Natural killer cell treated with Interleukin-12 subunit alpha and Interleukin-12 subunit beta and Interleukin-15 and Interleukin-18, amount 100 ng/mL, for 72 hours (primary cell): ENCODE measurements at regions not wholly inside any gene's neighbourhood (a gene's known extent, or its start where the extent isn't known, plus 50 kb on each side); places are given as distances from the start of the nearest gene placed in this dataset.
A peak's percentile ranks its signal among the peaks of the same experiment; 100 is the strongest.
"Not testable (repeated sequence)": the region's sequence is repeated elsewhere in the genome, so short reads cannot be mapped to it uniquely, and the experiment has no call there.

Experiments
- ATAC-seq, 2 donors: fragments of 150-1000 bp; cut with Tn5 transposase in 1 of 2; sonication (Bioruptor Pico), chemical (Tn5 transposase) in 1 of 2; 2 replicates each; pipeline ENCODE4 v1.10.0; 2021
- DNase-seq: peaks from one replicate; pipeline ENCODE4 v3.0.0; 2022; ENCODE audit warnings: low spot score
- H3K27ac Mint-ChIP-seq, 2 donors: 1 replicate in 1 of 2; 2 replicates in 1 of 2; pipeline ENCODE4 v1.8.0; 2022; ENCODE audit warnings: mixed read lengths in 2 of 2, mild to moderate bottlenecking in 1 of 2, moderate library complexity in 1 of 2
- H3K27me3 Mint-ChIP-seq, 2 donors: 1 replicate in 1 of 2; 2 replicates in 1 of 2; pipeline ENCODE4 v1.8.0; 2022; ENCODE audit warnings: mixed read lengths in 2 of 2
- H3K36me3 Mint-ChIP-seq: one replicate; pipeline ENCODE4 v1.8.0; 2022; ENCODE audit warnings: mixed read lengths
- H3K4me1 Mint-ChIP-seq, 2 donors: 1 replicate in 1 of 2; 2 replicates in 1 of 2; pipeline ENCODE4 v1.8.0; 2022; ENCODE audit warnings: low read depth in 2 of 2, mixed read lengths in 2 of 2, mild to moderate bottlenecking in 1 of 2
- H3K4me3 Mint-ChIP-seq: one replicate; pipeline ENCODE4 v1.8.0; 2022; ENCODE audit warnings: mixed read lengths
- H3K9me3 Mint-ChIP-seq: 2 replicates; pipeline ENCODE4 v1.8.0; 2022; ENCODE audit warnings: mixed read lengths

DNA sequence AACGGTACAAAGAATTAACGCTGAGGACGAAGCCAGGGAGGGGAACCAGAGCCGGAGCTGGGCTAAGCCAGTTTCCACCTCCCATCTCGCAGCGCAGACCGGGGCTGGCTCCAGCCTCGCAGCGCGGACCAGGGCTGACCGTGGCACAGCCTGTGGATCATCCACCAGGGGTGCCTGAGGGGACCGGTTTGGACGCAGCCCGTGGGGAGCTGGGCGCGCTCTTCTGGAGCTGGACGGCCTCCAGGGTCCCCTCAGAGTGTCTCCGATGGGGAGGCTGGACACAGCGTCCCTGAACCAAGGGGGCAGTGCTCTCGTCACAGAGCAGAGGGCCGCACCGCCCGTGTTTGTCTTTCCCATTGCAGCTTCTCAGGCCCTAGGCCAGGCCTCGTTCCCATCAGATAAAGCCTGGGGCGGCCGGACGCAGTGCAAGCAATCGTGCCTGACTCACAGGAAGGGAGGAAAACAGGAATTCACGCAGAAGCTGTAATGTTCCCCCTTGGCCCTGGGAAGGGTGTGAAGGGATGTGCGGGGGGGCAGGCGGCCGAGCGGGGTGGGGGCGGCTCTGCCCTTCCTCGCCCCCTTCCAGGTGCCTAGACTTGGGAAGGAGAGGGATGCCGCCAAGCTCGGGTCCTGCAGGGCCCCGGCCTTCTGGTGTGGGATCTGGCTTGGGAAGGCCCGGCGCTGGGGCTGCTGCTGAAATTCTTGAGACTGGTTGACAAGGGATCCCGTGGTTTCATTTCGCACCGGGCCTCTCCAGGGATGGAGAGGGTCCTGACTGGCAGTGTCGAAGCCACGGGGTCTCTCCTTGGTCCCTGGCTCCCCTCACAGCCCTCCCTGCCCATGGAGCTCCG, 148.1 kb upstream of the ZNF469 start:
- not testable (repeated sequence) for ATAC-seq, H3K27me3 Mint-ChIP-seq, H3K4me3 Mint-ChIP-seq, H3K36me3 Mint-ChIP-seq, DNase-seq, H3K4me1 Mint-ChIP-seq, H3K9me3 Mint-ChIP-seq, H3K27ac Mint-ChIP-seq

DNA sequence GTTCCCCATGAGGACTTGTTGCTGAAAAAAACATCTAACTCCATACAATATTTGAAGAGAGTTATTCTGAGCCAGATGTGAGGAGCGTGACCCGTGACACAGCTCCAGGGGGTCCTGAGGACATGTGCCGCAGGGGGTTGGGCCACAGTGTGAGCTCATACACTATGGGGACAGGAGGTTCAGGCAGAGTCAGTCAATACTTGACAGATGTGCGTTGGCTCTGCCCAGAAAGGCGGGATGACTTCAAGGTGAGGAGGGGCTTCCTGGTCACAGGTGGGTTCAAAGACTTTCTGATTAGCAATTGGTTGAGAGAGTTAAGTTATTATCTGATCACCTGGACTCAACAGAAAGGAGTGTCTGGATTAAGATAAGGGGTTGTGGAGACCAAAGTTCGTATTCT, 147.1 kb upstream of the ZNF469 start:
- H3K36me3 Mint-ChIP-seq, H3K27ac Mint-ChIP-seq, H3K9me3 Mint-ChIP-seq, ATAC-seq, DNase-seq, H3K4me1 Mint-ChIP-seq, H3K4me3 Mint-ChIP-seq, H3K27me3 Mint-ChIP-seq: not testable (repeated sequence)

DNA sequence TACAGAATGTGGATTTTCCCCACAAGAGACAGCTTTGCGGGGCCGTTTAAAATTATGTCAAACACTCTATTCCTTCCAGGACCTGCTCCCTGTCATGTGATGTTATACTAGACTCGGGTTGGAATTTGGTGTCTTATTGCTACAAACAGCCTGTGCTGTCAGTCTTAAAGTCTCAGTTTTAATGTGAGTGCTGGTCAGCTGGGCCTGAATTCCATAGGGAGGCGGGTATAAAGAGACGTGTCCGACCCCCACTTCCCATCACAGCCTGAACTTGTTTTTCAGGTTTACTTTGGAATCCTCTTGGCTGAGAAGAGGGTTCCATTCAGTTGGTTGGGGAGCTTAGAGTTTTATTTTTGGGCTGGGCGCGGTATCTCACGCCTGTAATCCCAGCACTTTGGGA, 146.5 kb upstream of the ZNF469 start:
- not testable (repeated sequence) for H3K9me3 Mint-ChIP-seq, H3K27ac Mint-ChIP-seq, ATAC-seq, H3K4me1 Mint-ChIP-seq, H3K27me3 Mint-ChIP-seq, H3K4me3 Mint-ChIP-seq, H3K36me3 Mint-ChIP-seq, DNase-seq

DNA sequence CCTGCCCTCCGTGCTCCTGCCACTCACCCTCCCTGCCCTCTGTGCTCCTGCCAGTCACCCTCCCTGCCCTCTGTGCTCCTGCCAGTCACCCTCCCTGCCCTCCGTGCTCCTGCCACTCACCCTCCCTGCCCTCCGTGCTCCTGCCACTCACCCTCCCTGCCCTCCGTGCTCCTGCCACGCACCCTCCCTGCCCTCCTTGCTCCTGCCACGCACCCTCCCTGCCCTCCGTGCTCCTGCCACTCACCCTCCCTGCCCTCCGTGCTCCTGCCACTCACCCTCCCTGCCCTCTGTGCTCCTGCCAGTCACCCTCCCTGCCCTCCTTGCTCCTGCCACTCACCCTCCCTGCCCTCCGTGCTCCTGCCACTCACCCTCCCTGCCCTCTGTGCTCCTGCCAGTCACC, 145.4 kb upstream of the ZNF469 start:
- not testable (repeated sequence) for DNase-seq, H3K27me3 Mint-ChIP-seq, H3K4me1 Mint-ChIP-seq, H3K27ac Mint-ChIP-seq, H3K4me3 Mint-ChIP-seq, H3K9me3 Mint-ChIP-seq, H3K36me3 Mint-ChIP-seq, ATAC-seq

DNA sequence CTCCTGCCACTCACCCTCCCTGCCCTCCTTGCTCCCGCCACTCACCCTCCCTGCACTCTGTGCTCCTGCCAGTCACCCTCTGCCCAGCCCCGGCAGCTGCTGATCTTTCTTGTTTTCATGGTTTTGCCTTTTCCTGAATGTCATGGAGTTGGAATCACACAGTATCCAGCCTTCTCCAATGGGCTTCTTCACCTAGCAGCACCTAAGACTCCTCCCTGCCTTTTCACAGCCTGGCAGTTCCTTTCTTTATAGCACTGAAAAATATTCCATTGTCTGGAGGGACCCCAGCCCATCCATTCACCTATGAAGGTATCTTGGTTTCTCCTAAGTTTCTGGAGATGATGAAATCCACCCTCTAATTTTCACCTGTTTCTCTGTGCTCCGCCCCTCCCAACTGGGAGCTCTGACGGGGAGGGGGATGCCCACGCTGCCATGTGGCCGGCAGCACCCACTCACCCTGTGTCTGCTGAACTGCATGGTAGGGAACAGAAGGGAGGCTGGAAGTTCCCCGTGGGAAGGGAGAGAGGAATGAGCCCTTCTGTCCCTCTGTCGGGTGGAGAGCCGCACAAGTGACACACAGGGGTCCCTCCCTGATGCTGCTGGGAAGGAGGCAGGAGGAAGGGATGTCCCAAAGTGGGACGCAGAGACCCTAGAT, 144.9 kb upstream of the ZNF469 start:
- H3K4me1 Mint-ChIP-seq, DNase-seq, H3K27me3 Mint-ChIP-seq, H3K9me3 Mint-ChIP-seq, H3K4me3 Mint-ChIP-seq, H3K36me3 Mint-ChIP-seq, H3K27ac Mint-ChIP-seq, ATAC-seq: not testable (repeated sequence)

DNA sequence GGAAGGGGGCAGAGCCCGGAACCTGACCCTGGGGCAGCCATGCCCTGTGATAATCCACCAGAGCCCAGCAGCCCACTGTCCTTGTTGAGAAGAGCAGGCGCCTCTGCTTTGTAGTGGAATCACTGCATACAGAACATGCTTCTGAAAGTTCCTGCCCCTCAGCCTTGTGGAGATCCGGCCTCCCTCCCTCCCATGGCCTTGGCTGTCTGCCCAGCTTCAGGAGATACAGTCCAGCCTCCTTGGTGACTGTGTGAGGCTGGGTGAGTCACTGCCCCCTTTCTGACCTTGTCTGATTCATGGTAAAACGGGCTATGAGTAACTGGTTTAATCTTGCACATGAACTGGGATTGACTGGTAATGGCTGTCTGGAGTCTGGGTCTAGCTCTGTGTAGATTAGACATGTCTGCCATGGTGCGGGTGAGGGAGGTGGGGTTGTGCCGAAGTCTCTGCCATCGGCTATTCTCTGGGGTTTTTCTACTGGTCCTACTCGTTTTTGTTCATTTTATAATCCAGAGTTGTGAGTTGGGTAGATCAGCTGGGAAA, 144.0 kb upstream of the ZNF469 start:
- DNase-seq, H3K9me3 Mint-ChIP-seq, H3K27ac Mint-ChIP-seq, H3K4me1 Mint-ChIP-seq, H3K4me3 Mint-ChIP-seq, H3K36me3 Mint-ChIP-seq: not testable (repeated sequence)
- peaks cover 10% of the 10 kb centered on the region in 2 donors for H3K27me3 Mint-ChIP-seq
- ATAC-seq = peak; percentile 83 to 89

DNA sequence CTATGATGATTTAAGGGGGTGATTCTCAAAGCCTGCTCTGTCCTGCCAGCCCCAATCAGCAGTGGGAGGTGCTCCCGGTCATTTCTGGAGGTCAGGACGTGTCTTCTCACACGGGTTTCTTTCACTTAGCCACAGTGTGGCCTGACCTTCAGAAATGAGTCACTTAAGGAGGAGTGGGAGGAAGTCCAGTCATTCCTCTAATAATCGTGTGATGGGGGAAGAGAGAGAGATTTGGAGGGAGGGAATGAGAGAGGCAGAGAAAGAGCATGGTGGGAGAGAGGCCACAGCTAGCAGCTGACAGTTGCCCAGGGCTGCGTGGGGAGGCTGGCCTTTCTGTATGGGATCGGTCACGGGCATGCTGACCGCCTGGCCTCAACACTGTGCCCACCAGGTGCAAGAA, 142.6 kb upstream of the ZNF469 start:
- H3K4me1 Mint-ChIP-seq, H3K9me3 Mint-ChIP-seq, H3K4me3 Mint-ChIP-seq, H3K36me3 Mint-ChIP-seq, H3K27ac Mint-ChIP-seq, DNase-seq: not testable (repeated sequence)
- peak; percentile 24 to 50 for ATAC-seq
- H3K27me3 Mint-ChIP-seq = peaks cover 12 to 22% of the 10 kb centered on the region in 2 donors

DNA sequence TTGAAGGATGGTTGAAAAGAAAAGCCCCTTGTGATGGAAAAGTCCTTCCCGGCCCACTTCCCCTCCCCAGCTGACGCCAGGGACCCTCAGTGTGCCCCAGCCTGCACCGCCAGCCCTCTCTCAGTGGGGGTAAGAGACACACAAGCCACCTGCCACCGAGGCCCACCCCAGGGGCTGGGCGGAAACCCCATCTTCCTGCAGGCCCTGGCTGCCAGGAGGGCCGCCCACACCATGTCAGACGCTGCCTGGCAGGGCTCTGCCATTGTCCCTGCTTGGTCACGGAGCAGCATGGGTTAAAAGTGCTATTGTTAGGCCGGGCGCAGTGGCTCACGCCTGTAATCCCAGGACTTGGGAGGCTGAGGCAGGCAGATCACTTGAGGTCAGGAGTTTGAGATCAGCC, 142.0 kb upstream of the ZNF469 start:
- H3K4me1 Mint-ChIP-seq, H3K27ac Mint-ChIP-seq, H3K9me3 Mint-ChIP-seq, DNase-seq, H3K4me3 Mint-ChIP-seq, H3K36me3 Mint-ChIP-seq, ATAC-seq: not testable (repeated sequence)
- H3K27me3 Mint-ChIP-seq = peaks cover 12 to 22% of the 10 kb centered on the region in 2 donors

DNA sequence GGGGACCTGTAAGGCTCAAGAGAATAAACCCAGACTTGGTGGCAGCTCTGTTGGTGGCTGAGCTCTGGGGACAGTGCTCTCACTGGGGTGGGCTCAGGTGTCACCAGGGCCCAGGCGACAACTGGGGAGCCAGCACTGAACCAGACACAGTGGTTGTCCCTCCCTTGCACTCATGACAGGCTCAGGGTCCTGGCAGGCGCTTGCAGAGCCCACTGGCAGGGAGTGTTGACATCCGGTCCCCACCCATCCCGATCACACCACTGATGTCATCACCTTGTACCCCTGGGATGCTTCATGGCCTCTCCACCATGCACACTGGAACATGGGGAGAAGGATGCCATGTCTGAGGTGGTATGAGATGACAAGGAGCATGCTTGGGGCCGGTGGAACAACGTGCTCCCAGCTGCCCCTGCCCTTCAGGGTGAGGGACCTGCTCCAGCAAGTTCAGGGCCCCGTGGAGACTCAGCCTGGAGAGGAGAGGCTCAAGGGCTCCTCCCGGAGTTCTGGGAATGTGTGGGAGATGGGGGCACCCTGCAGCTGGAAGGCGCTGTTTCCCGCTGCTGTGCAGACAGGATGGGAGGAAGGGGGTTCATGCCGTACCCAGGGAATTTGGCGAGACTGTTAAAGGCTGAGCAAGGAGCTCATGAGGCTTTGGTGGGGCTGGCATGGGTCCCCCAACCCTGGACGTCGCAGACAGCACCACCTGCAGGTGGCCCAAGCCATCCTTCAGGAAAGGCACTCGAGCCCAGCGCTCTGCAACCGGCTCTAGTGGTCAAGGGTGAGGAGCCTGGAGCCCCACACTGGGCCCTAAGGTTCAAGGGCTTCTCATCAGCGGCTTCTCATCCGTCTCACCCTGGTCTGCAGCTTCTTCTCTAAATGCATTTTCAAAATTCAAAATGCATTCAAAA, 141.1 kb upstream of the ZNF469 start:
- not testable (repeated sequence) for ATAC-seq, H3K4me1 Mint-ChIP-seq, H3K27ac Mint-ChIP-seq, H3K4me3 Mint-ChIP-seq, DNase-seq, H3K9me3 Mint-ChIP-seq, H3K36me3 Mint-ChIP-seq
- H3K27me3 Mint-ChIP-seq = peaks cover 12 to 22% of the 10 kb centered on the region in 2 donors

DNA sequence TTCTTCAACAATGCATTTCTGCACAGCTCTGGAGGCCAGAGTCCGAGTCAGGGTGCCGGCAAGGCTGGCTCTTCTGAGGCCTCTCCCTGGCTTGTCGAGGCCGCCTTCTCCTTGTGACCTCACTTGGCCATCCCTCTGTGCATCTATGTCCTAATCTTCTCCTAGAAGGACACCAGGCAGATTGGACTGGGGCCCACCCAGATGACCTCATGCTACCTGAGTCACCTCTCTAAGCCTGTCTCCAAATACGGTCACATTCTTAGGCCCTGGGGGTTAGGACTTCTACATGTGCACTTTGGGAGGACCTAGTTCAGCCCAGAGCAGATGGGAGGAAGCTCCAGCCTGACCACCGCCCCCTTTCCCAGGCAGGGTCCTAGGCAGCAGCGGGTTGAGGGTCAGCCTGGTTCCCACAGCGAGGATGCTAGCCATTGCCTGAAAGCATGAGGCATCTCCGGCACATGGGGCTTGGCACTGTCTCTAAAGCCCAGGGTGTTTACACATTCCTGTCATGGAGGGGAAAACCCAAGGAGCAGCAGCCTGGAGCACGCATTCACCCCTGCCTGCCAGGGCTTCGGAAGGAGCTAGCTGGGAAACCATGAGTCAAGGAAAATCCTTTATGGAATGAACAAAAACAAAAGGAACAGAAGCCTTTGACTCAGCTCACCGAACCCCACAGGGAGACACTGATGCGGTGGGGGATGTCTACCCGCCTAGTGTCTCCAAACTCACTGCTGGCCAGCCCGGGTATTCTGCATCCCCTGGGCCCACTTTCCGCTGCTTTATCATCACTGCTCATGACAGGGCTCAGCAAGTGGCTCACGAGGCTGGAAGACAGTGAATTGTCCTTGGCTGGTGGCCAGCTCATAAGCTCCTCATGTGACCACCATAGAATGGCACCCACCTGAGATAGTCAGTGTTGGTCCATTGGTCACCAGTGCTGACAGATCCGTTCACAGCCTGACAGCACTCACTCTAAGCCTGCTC, 140.2 kb upstream of the ZNF469 start:
- H3K36me3 Mint-ChIP-seq, H3K27ac Mint-ChIP-seq, H3K4me3 Mint-ChIP-seq, H3K9me3 Mint-ChIP-seq, ATAC-seq, H3K4me1 Mint-ChIP-seq, DNase-seq: not testable (repeated sequence)
- H3K27me3 Mint-ChIP-seq = peaks cover 12 to 20% of the 10 kb centered on the region in 2 donors

DNA sequence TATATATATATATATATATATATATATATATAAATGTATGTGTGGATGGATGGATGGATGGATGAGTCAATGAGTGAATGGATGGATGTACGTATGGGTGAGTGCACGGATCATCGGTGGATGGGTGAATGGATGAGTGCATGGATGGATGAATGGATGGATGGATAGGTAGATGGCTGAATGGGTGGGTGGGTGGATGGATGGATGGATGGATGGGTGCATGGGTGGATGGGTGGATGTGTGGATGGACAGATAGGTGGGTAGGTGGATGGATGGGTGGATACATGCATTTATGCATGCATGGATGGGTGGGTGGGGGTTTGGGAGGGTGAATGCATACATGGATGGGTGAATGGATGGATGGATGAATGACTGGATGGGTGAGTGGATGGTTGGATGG, 138.8 kb upstream of the ZNF469 start:
- not testable (repeated sequence) for H3K4me3 Mint-ChIP-seq, H3K4me1 Mint-ChIP-seq, H3K36me3 Mint-ChIP-seq, ATAC-seq, DNase-seq, H3K27ac Mint-ChIP-seq, H3K9me3 Mint-ChIP-seq
- peaks cover 7 to 15% of the 10 kb centered on the region in 2 donors for H3K27me3 Mint-ChIP-seq

DNA sequence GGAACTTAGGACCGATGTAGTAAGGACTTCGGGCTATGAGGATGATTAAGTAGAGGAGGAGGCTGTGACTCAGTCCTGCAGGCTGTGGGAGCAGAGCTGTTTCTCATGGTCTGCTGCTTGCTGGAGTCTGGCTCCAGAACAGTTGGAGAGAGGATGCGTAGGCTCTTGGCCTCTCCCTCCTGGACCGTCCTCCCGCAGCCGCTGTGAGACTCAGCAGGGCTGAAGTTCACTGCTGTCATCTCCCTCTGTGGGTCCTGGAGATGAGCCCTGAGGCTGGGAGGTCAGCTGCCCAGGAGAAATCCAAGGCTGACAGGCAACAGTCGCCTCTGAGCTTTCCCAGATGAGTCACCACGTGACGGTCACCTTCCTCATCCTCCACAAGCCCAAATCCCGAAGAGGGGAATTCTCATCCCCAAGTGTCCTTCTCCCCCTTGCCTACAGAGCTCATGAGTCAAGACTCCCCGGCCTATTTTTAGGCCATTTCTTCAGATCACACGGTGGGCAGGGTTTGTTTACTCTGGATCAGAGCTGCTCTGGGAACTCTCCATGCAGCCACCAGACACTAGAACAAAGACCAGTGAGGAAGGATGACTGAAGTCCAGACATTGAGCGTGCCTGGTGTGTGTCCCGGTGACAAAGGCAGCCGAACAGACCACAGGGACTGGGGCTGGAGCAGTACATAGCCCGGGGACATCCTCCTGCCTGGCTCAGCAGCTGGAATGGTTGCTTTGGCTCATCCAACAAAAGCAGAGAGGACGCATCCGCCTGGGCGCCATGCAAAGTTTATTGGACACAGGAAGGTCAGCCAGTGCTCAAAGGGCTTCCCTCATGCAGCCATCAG, 137.3 kb upstream of the ZNF469 start:
- H3K27ac Mint-ChIP-seq, H3K4me3 Mint-ChIP-seq, H3K4me1 Mint-ChIP-seq, ATAC-seq, DNase-seq, H3K9me3 Mint-ChIP-seq, H3K36me3 Mint-ChIP-seq: not testable (repeated sequence)
- peaks cover 4 to 15% of the 10 kb centered on the region in 2 donors for H3K27me3 Mint-ChIP-seq
